ENCODE measurements at regions not wholly inside any gene's neighbourhood (a gene's known extent, or its start where the extent isn't known, plus 50 kb on each side); places are given as distances from the start of the nearest gene placed in this dataset.

- Histone ChIP-seq H2AFZ (ENCODE audit: low read length) (no peak overlapping the region), H4K20me1 (ENCODE audit: insufficient read depth, low read length) (no peaks in the 10 kb centered on the region), H3K9me2 (ENCODE audit: low read depth, low read length) (no peaks in the 10 kb centered on the region), H3K79me2 (ENCODE audit: insufficient read depth, low read length) (no peaks in the 10 kb centered on the region), H3K27ac (ENCODE audit: low read depth, low read length, poor library complexity, severe bottlenecking) (no peak overlapping the region), H3K4me2 (ENCODE audit: low read length) (no peak overlapping the region), H3K9me3 (ENCODE audit: low read length) (no peaks in the 10 kb centered on the region), H3K4me3 (ENCODE audit: low read depth, low read length, poor library complexity, severe bottlenecking) (no peak overlapping the region), H3K4me1 (ENCODE audit: insufficient read depth, low read length, severe bottlenecking) (no peaks in the 10 kb centered on the region), H3K27me3 (ENCODE audit: insufficient read depth, low read length) (no peaks in the 10 kb centered on the region), H3K36me3 (ENCODE audit: insufficient read depth, low read length) (no peaks in the 10 kb centered on the region), H3F3A (ENCODE audit: insufficient read depth, low read length) (no peaks in the 10 kb centered on the region), H3K9ac (ENCODE audit: low read length) (no peak overlapping the region)
- TF ChIP-seq CTCF (IDR thresholded peaks at IDR 0.05; ENCODE audit: low read length) (no peak), EZH2 (IDR thresholded peaks at IDR 0.05; ENCODE audit: borderline replicate concordance, low read length) (no peak)
These were observed 852.3 kb upstream of the TMEM132C start for GRCh38 chr12:127414636-127415035.

GRCh38 chr12:127416796-127417195 lies 850.2 kb upstream of the TMEM132C start:
- H2AFZ ChIP-seq (ENCODE audit: low read length), result no peak overlapping the region
- no peak overlapping the region for H3K4me2 ChIP-seq (ENCODE audit: low read length)
- H3K9ac ChIP-seq (ENCODE audit: low read length), result no peak overlapping the region

GRCh38 chr12:127419111-127419510 lies 847.9 kb upstream of the TMEM132C start:
- no peak overlapping the region for H3K9ac ChIP-seq (ENCODE audit: low read length)
- H3K36me3 ChIP-seq (ENCODE audit: insufficient read depth, low read length), result no peaks in the 10 kb centered on the region
- H3F3A ChIP-seq (ENCODE audit: insufficient read depth, low read length), result no peaks in the 10 kb centered on the region
- H3K27ac ChIP-seq (ENCODE audit: low read depth, low read length, poor library complexity, severe bottlenecking), result no peak overlapping the region
- H3K4me2 ChIP-seq (ENCODE audit: low read length), result no peak overlapping the region
- H3K9me3 ChIP-seq (ENCODE audit: low read length), result no peaks in the 10 kb centered on the region
- no peak overlapping the region for H3K4me3 ChIP-seq (ENCODE audit: low read depth, low read length, poor library complexity, severe bottlenecking)
- no peaks in the 10 kb centered on the region for H3K9me2 ChIP-seq (ENCODE audit: low read depth, low read length)
- H3K79me2 ChIP-seq (ENCODE audit: insufficient read depth, low read length), result no peaks in the 10 kb centered on the region
- no peaks in the 10 kb centered on the region for H4K20me1 ChIP-seq (ENCODE audit: insufficient read depth, low read length)
- H2AFZ ChIP-seq (ENCODE audit: low read length), result no peak overlapping the region
- H3K4me1 ChIP-seq (ENCODE audit: insufficient read depth, low read length, severe bottlenecking), result no peaks in the 10 kb centered on the region
- TF ChIP-seq CTCF (IDR thresholded peaks at IDR 0.05; ENCODE audit: low read length) (no peak), EZH2 (IDR thresholded peaks at IDR 0.05; ENCODE audit: borderline replicate concordance, low read length) (no peak)
- H3K27me3 ChIP-seq (ENCODE audit: insufficient read depth, low read length), result no peaks in the 10 kb centered on the region

More at GRCh38 chr12:127416796-127417195, 850.2 kb upstream of the TMEM132C start:
- Histone ChIP-seq H3K27me3 (ENCODE audit: insufficient read depth, low read length) (no peaks in the 10 kb centered on the region), H4K20me1 (ENCODE audit: insufficient read depth, low read length) (no peaks in the 10 kb centered on the region), H3K27ac (ENCODE audit: low read depth, low read length, poor library complexity, severe bottlenecking) (no peak overlapping the region), H3K4me3 (ENCODE audit: low read depth, low read length, poor library complexity, severe bottlenecking) (no peak overlapping the region), H3K4me1 (ENCODE audit: insufficient read depth, low read length, severe bottlenecking) (no peaks in the 10 kb centered on the region), H3K36me3 (ENCODE audit: insufficient read depth, low read length) (no peaks in the 10 kb centered on the region), H3K79me2 (ENCODE audit: insufficient read depth, low read length) (no peaks in the 10 kb centered on the region), H3K9me2 (ENCODE audit: low read depth, low read length) (no peaks in the 10 kb centered on the region), H3F3A (ENCODE audit: insufficient read depth, low read length) (no peaks in the 10 kb centered on the region), H3K9me3 (ENCODE audit: low read length) (no peaks in the 10 kb centered on the region)
- TF ChIP-seq EZH2 (IDR thresholded peaks at IDR 0.05; ENCODE audit: borderline replicate concordance, low read length), result no peak
- TF ChIP-seq CTCF (IDR thresholded peaks at IDR 0.05; ENCODE audit: low read length), result no peak
